Thyroid gland (tissue), 4 donors: ENCODE measurements at regions not wholly inside any gene's neighbourhood (a gene's known extent, or its start where the extent isn't known, plus 50 kb on each side); places are given as distances from the start of the nearest gene placed in this dataset.

Experiments used
- CTCF ChIP-seq, 6 experiments: fragments of 200-600 bp in 3 of 6; fragments of 450-650 bp in 3 of 6; sonication (generic) in 3 of 6; IDR thresholded peaks; one replicate each; pipeline ENCODE4 v1.5.1; 2016 to 2019; ENCODE audit warnings: antibody characterized with exemption in 6 of 6, mild to moderate bottlenecking in 2 of 6, inconsistent platforms in 1 of 6, moderate library complexity in 1 of 6
- POLR2A ChIP-seq, 2 donors: fragments of 450-650 bp; IDR thresholded peaks; one replicate each; pipeline ENCODE4 v1.6.1; 2017; ENCODE audit warnings: antibody characterized with exemption in 2 of 2, mild to moderate bottlenecking in 2 of 2, moderate library complexity in 1 of 2

DNA sequence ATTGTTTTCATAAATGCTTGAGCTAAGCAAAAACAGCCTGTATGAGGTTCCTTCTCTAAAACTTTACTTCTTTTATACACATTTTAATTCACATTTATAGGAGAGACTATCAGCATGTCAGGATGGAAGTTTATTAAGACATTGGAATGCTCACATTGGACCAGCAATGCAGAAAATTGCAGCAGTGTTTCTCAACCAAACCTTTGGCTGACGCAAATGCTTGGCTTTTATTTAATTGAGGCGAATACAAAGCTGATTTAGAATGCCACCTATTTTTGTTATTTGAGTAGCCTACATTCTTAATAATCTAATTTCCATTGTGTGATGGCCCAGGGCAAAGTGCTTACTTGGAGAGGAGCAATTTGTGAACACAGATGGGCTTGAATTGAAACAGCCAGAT is 283.2 kb downstream of the ARL4A start:
- TF ChIP-seq CTCF (IDR thresholded peaks at IDR 0.05), result no peak
- TF ChIP-seq POLR2A (IDR thresholded peaks at IDR 0.05), result no peak
